ENCODE measurements at regions not wholly inside any gene's neighbourhood (a gene's known extent, or its start where the extent isn't known, plus 50 kb on each side); places are given as distances from the start of the nearest gene placed in this dataset.

DNA sequence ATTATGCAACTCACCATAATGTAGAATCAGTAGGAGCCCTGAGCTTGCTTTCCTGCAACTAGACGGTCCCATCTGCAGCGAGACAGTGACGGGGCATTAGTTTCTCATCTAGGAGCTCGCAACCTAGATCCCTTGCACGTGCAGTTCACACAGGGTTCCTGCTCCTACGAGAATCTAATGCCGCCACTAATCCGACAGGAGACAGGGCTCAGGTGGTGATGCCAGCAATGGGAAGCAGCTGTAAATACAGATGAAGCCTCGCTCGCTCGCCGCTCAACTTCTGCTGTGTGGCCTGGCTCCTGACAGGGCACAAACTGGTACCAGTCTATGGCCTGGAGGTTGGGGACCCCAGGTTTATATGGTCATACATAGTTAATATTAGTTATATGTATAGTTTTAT is 394.5 kb downstream of the NPIPA8 start:
- Mint-ChIP-seq H3K27me3 (ENCODE audit: low read depth) (no peaks in the 10 kb centered on the region), H3K4me1 (peaks cover 19% of the 10 kb centered on the region), H3K36me3 (ENCODE audit: low read depth) (no peaks in the 10 kb centered on the region), H3K9me3 (no peaks in the 10 kb centered on the region), H3K27ac (ENCODE audit: unreplicated experiment) (no peak overlapping the region), H3K4me3 (no peak overlapping the region)
- DNase-seq (ENCODE audit: low read depth, low spot score), result no peak
- TF ChIP-seq, protein P1, sequence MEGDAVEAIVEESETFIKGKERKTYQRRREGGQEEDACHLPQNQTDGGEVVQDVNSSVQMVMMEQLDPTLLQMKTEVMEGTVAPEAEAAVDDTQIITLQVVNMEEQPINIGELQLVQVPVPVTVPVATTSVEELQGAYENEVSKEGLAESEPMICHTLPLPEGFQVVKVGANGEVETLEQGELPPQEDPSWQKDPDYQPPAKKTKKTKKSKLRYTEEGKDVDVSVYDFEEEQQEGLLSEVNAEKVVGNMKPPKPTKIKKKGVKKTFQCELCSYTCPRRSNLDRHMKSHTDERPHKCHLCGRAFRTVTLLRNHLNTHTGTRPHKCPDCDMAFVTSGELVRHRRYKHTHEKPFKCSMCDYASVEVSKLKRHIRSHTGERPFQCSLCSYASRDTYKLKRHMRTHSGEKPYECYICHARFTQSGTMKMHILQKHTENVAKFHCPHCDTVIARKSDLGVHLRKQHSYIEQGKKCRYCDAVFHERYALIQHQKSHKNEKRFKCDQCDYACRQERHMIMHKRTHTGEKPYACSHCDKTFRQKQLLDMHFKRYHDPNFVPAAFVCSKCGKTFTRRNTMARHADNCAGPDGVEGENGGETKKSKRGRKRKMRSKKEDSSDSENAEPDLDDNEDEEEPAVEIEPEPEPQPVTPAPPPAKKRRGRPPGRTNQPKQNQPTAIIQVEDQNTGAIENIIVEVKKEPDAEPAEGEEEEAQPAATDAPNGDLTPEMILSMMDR (conservative IDR thresholded peaks at IDR 0.05), result no peak

DNA sequence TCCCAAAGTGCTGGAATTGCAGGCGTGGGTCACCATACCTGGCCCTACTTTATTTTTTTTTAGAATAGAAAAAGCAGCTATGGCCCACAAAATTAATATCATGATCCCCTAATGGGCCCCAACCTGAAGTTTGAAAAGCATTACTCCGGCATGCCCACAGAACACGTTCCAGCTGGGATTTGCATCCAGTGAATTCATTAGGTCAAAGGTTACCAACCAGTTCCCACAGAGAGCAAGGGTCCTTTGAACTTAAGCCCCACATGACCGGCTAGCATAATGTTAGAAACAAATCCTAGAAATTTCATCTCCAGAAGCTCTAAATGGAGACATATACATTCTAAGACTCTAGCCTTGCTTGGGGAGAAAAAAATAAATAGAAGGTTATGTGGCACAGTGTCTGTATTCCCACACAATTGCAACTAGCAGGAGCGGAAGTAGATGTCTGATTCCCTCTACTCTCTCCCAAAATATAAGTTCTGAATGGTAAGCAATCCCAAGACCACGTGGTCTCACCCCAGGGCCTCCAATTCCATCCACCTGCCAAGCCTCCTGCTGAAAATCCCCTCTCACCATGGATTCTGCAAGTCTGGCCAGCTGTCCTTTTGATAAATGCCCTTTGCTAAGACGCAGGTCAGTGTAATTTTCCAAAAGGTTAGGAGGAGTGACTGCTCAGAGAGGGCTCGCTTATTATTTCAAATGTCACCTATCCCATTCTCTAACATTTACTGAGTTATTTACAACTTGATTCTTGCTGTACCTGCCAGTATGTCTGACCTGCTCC is 395.8 kb downstream of the NPIPA8 start:
- H3K9me3 Mint-ChIP-seq, result no peaks in the 10 kb centered on the region
- H3K4me3 Mint-ChIP-seq, result no peak overlapping the region
- DNase-seq (ENCODE audit: low read depth, low spot score), result no peak
- H3K36me3 Mint-ChIP-seq (ENCODE audit: low read depth), result no peaks in the 10 kb centered on the region
- H3K4me1 Mint-ChIP-seq, result peaks cover 19% of the 10 kb centered on the region
- no peaks in the 10 kb centered on the region for H3K27me3 Mint-ChIP-seq (ENCODE audit: low read depth)
- peak overlapping the region; percentile 20 for H3K27ac Mint-ChIP-seq (ENCODE audit: unreplicated experiment)
- TF ChIP-seq, protein P1 (conservative IDR thresholded peaks at IDR 0.05), result no peak

DNA sequence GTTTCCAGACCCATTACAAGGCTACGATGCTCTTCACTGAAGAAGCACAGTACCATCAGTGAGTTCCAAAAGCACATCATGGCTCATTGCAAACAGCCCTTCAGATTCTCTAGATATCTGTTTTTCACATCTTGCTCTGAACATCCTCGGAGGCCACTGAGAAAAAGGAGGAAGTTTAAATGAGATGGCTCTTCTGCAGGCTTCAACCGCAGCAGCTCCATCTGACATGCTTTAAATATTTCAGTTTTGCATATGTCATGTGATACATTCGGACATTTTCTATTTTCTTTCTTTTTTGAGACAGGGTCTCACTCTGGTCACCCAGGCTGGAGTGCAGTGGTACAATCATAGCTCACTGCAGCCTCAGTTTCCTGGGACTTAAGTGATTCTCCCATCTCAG is 396.8 kb downstream of the NPIPA8 start:
- TF ChIP-seq, protein P1 (conservative IDR thresholded peaks at IDR 0.05), result no peak
- H3K9me3 Mint-ChIP-seq, result no peaks in the 10 kb centered on the region
- H3K36me3 Mint-ChIP-seq (ENCODE audit: low read depth), result no peaks in the 10 kb centered on the region
- H3K27me3 Mint-ChIP-seq (ENCODE audit: low read depth), result no peaks in the 10 kb centered on the region
- peaks cover 20% of the 10 kb centered on the region for H3K4me1 Mint-ChIP-seq
- no peak for DNase-seq (ENCODE audit: low read depth, low spot score)
- H3K4me3 Mint-ChIP-seq, result no peak overlapping the region
- H3K27ac Mint-ChIP-seq (ENCODE audit: unreplicated experiment), result no peak overlapping the region

DNA sequence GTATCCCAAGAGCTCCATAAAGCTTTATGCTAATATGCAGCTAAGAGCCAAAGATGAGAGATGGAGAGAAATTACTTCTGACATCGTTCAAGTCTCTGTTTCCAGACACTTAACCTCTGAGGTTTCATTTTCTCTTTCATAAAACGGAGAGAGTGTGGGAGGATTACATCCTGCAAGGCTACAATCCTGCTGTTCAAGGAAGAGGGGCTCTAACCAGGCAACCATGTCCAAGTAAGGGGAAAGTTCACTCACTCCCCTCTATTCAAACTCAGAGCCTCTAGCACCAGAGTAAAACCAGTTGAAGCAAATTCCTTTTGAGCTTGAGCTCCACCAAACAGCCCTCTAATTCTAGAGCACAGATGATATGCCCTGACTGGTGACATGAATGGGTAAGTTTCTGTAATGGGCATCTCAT is 397.4 kb downstream of the NPIPA8 start:
- H3K36me3 Mint-ChIP-seq (ENCODE audit: low read depth), result no peaks in the 10 kb centered on the region
- peaks cover 24% of the 10 kb centered on the region for H3K4me1 Mint-ChIP-seq
- H3K27me3 Mint-ChIP-seq (ENCODE audit: low read depth), result no peaks in the 10 kb centered on the region
- TF ChIP-seq, protein P1 (conservative IDR thresholded peaks at IDR 0.05), result no peak
- H3K9me3 Mint-ChIP-seq, result no peaks in the 10 kb centered on the region
- H3K27ac Mint-ChIP-seq (ENCODE audit: unreplicated experiment), result no peak overlapping the region
- H3K4me3 Mint-ChIP-seq, result no peak overlapping the region
- DNase-seq (ENCODE audit: low read depth, low spot score), result no peak

DNA sequence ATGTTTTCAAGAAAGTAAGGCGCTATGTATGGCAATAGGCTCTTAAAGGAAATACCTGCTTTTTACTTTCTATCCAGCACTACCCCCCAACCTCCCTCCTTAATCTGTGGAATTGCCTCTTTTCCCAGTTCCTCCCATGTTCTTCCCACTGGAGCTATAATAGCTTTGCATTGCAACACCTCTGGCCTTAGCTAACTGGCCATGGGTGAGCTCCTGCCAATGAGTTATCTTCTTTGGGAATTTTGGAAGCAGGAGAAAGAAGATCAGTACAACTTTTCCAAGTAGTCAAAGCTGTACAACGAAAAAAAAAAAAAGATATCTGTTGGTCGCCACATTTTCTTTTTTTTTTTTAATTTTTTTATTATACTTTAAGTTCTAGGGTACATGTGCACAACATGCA is 398.0 kb downstream of the NPIPA8 start:
- no peaks in the 10 kb centered on the region for H3K27me3 Mint-ChIP-seq (ENCODE audit: low read depth)
- peaks cover 24% of the 10 kb centered on the region for H3K4me1 Mint-ChIP-seq
- H3K9me3 Mint-ChIP-seq, result no peaks in the 10 kb centered on the region
- TF ChIP-seq, protein P1 (conservative IDR thresholded peaks at IDR 0.05), result no peak
- H3K27ac Mint-ChIP-seq (ENCODE audit: unreplicated experiment), result no peak overlapping the region
- no peak overlapping the region for H3K4me3 Mint-ChIP-seq
- no peaks in the 10 kb centered on the region for H3K36me3 Mint-ChIP-seq (ENCODE audit: low read depth)
- no peak for DNase-seq (ENCODE audit: low read depth, low spot score)
